Kidney epithelial cell (primary cell): ENCODE measurements at regions not wholly inside any gene's neighbourhood (a gene's known extent, or its start where the extent isn't known, plus 50 kb on each side); places are given as distances from the start of the nearest gene placed in this dataset.

Source experiments
- DNase-seq: peaks from one replicate; pipeline ENCODE4 v3.0.0-alpha.2; 2010; ENCODE audit warnings: low read depth
- H3K27me3 ChIP-seq: 2 replicates; pipeline ENCODE4 v1.6.0; 2011; ENCODE audit warnings: low read length; ENCODE audit not compliant: control insufficient read depth, insufficient read depth
- H3K36me3 ChIP-seq: 2 replicates; pipeline ENCODE4 v1.5.1; 2011; ENCODE audit warnings: low read length; ENCODE audit not compliant: control insufficient read depth, insufficient read depth
- H3K4me3 ChIP-seq: 2 replicates; pipeline ENCODE4 v1.5.1; 2011; ENCODE audit warnings: low read depth, mild to moderate bottlenecking, control low read depth, low read length
- CTCF ChIP-seq: IDR thresholded peaks from 2 replicates; pipeline ENCODE4 v1.5.1; 2011; ENCODE audit warnings: mild to moderate bottlenecking, moderate library complexity, low read length, control low read depth, inconsistent platforms; ENCODE audit not compliant: insufficient read depth, poor library complexity, severe bottlenecking

- DNase-seq = no peak
- H3K36me3 ChIP-seq = no peaks in the 10 kb centered on the region
- no peak for TF ChIP-seq CTCF
- H3K27me3 ChIP-seq = no peaks in the 10 kb centered on the region
- H3K4me3 ChIP-seq = no peak overlapping the region
Measured at GRCh38 chr20:7426890-7427496, 513.3 kb downstream of the HAO1 start.

DNA sequence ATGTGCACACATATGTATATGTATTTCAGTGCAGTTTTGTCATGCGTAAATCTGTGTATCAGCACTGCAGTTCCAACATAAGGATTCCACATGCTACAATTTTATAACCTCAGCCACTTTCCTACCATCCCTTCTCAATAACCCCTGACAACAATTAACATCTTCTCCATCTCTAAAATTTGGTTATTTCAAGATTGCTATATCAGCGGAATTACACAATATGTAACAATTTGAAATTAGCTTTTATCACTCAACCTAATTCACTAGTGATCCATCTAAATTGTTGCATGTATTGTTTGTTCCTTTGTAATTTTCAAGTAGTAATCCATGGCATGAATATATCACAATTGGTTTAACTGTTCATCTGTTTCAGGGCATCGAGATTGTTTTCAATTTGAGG is 511.3 kb downstream of the HAO1 start:
- Histone ChIP-seq H3K36me3 (no peaks in the 10 kb centered on the region), H3K4me3 (no peak overlapping the region), H3K27me3 (no peaks in the 10 kb centered on the region)
- TF ChIP-seq CTCF = no peak
- DNase-seq = no peak

DNA sequence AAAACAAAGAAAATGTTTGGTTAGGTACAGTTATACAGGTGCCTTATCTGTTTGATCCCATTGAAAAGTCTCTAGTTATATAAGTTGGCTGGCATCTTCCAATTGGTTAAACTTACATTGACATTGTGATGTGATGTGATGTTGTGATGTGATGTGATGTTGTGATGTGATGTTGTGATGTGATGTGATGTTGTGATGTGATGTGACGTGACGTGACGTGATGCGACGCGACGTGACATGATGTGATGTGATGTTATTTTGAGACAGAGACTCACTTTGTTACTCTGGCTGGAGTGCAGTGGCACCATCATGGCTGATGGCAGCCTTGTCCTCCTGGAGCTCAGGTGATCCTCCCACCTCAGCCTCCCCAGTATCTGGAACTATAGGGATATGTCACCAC is 507.6 kb downstream of the HAO1 start:
- no peak for TF ChIP-seq CTCF
- H3K4me3 ChIP-seq = no peak overlapping the region
- no peaks in the 10 kb centered on the region for H3K27me3 ChIP-seq
- no peaks in the 10 kb centered on the region for H3K36me3 ChIP-seq
- DNase-seq = no peak

DNA sequence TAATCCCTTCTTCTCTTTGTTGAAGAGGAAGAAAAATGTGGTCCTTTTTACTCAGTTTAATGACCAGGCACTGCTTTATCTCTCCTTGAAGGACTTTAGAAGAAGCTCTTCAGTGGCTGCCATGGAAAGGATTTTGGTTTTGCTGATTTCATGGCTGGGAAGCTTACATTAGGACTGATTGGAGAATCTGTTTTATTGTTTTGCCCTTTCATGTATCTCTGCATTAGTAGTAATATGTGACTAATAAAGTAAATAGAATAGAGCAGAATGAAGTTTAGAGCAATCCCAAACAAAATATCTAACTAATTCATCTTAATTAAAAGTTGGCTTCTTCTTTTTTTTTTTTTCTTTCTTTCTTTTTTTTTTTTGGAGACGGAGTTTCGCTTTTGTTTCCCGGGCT is 502.9 kb downstream of the HAO1 start:
- Histone ChIP-seq H3K27me3 (no peaks in the 10 kb centered on the region), H3K36me3 (no peaks in the 10 kb centered on the region), H3K4me3 (no peak overlapping the region)
- TF ChIP-seq CTCF = no peak
- DNase-seq = no peak

DNA sequence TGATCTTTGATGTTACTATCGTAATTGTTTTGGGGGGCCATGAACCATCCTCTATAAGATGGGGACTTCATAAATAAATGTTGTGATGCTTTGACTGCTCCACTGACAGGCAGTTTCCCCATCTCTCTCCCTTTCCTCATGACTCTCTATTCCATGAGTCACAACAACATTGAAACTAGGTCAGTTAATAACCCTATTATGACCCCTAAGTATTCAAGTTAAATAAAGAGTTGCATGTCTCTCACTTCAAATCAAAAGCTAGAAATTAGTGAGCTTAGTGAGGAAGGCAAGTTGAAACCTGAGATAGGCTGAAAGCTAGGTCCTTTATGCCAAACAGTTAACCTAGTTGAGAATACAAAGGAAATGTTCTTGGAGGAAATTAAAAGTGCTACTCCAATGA is 491.0 kb downstream of the HAO1 start:
- H3K4me3 ChIP-seq = no peak overlapping the region
- no peak for DNase-seq
- TF ChIP-seq CTCF = no peak
- H3K36me3 ChIP-seq = no peaks in the 10 kb centered on the region
- no peaks in the 10 kb centered on the region for H3K27me3 ChIP-seq

DNA sequence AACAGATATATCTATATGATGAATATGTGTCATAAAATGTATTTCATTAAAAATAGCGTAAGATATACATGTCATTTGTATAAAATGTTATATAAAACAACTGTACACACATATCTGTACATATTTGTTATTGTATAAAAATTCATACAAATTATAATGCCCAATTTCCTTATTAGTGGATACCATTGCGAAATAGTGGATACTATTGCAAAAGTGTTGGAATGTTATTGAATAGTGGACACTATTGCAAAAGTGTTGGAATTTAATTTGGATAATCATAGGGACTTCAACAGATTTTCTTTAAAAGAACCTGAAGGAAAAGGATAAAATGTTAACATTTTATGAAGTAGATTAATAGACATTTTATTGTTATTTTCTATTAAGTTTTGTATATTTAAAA is 487.4 kb downstream of the HAO1 start:
- DNase-seq = no peak
- Histone ChIP-seq H3K36me3 (no peaks in the 10 kb centered on the region), H3K27me3 (no peaks in the 10 kb centered on the region), H3K4me3 (no peak overlapping the region)
- TF ChIP-seq CTCF = no peak
